ENCODE measurements at regions not wholly inside any gene's neighbourhood (a gene's known extent, or its start where the extent isn't known, plus 50 kb on each side); places are given as distances from the start of the nearest gene placed in this dataset.

DNA sequence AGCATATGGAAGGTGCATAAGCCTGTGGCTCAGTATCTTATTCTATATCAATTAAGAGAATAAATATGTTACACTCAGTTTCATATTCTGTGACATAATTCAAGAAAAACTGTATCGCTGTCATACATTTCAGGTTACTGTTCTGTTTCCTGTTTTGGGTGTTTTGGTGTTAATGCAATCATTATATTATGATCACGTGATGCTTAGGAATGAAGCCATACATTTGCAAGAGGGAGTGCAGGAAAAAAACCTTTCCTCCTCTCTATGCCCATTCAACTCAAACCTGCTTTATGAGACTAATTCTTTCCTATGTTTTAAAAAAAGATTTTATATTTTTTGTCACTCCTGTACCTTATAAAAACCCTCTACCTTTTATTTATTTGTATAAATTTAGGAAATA lies 120.8 kb upstream of the DDX18 start:
- Histone ChIP-seq H3K27me3 (no peaks in the 10 kb centered on the region), H3K27ac (no peak overlapping the region), H3K4me1 (ENCODE audit: low read depth) (no peaks in the 10 kb centered on the region), H3K36me3 (no peaks in the 10 kb centered on the region), H3K4me3 (no peak overlapping the region), H3K9me3 (ENCODE audit: low read depth) (no peaks in the 10 kb centered on the region)
- TF ChIP-seq, protein P1, sequence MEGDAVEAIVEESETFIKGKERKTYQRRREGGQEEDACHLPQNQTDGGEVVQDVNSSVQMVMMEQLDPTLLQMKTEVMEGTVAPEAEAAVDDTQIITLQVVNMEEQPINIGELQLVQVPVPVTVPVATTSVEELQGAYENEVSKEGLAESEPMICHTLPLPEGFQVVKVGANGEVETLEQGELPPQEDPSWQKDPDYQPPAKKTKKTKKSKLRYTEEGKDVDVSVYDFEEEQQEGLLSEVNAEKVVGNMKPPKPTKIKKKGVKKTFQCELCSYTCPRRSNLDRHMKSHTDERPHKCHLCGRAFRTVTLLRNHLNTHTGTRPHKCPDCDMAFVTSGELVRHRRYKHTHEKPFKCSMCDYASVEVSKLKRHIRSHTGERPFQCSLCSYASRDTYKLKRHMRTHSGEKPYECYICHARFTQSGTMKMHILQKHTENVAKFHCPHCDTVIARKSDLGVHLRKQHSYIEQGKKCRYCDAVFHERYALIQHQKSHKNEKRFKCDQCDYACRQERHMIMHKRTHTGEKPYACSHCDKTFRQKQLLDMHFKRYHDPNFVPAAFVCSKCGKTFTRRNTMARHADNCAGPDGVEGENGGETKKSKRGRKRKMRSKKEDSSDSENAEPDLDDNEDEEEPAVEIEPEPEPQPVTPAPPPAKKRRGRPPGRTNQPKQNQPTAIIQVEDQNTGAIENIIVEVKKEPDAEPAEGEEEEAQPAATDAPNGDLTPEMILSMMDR (IDR thresholded peaks at IDR 0.05; ENCODE audit: low read depth, low read length), result no peak
- DNase-seq (ENCODE audit: low read depth in 1 of 2, low spot score in 1 of 2), result no peak

GRCh38 chr2:117698287-117698686 lies 116.2 kb upstream of the DDX18 start:
- no peaks in the 10 kb centered on the region for H3K9me3 ChIP-seq (ENCODE audit: low read depth)
- no peak overlapping the region for H3K4me3 ChIP-seq
- no peak for DNase-seq (ENCODE audit: low read depth in 1 of 2, low spot score in 1 of 2)
- no peak overlapping the region for H3K27ac ChIP-seq
- H3K4me1 ChIP-seq (ENCODE audit: low read depth), result no peaks in the 10 kb centered on the region
- H3K36me3 ChIP-seq, result no peaks in the 10 kb centered on the region
- TF ChIP-seq, protein P1 (IDR thresholded peaks at IDR 0.05; ENCODE audit: low read depth, low read length), result no peak
- no peaks in the 10 kb centered on the region for H3K27me3 ChIP-seq

DNA sequence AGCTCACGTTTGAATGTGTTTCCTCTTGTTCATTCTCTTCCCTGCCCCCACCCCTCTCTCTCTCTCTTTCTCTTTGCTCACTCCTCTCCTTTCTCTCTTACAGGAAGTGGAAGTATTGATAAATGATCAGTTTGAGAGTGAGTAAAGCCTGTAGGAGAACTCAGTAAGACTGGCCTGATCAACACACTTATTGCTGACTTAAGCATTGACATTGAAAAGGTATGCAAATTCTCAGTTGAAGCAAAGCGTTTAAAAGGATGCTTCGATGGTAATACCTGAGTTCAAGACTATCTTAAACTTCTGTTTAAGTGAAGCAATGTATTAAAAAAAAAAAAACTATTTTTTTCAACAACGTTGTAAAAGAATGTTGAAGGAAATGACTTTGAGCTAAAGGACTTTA lies 115.7 kb upstream of the DDX18 start:
- Histone ChIP-seq H3K4me3 (no peak overlapping the region), H3K27ac (no peak overlapping the region)

DNA sequence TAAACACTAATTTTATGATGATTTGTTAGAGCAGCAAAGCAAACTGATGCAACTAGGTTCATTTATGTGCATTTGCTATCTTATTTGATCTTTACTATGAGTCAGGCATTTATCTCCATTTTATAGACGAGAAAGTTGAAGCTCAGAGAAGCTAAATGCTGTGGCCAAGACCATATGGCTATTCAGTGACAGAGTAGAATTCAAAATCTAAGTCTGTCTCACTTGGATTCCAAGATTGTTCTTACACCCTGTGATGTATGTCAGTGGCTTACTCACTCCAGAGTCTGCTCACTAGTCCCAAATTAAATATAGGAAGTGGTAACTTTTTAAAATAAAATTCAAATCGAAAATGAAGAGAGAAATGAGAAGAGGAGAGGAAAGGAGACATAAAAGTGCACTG lies 114.0 kb upstream of the DDX18 start:
- H3K9me3 ChIP-seq (ENCODE audit: low read depth), result no peaks in the 10 kb centered on the region
- H3K27me3 ChIP-seq, result no peaks in the 10 kb centered on the region
- TF ChIP-seq, protein P1 (IDR thresholded peaks at IDR 0.05; ENCODE audit: low read depth, low read length), result no peak
- H3K4me1 ChIP-seq (ENCODE audit: low read depth), result no peaks in the 10 kb centered on the region
- no peak overlapping the region for H3K4me3 ChIP-seq
- no peak for DNase-seq (ENCODE audit: low read depth in 1 of 2, low spot score in 1 of 2)
- no peaks in the 10 kb centered on the region for H3K36me3 ChIP-seq
- no peak overlapping the region for H3K27ac ChIP-seq

More for the DNA sequence above, 115.7 kb upstream of the DDX18 start:
- H3K9me3 ChIP-seq (ENCODE audit: low read depth), result no peaks in the 10 kb centered on the region
- H3K4me1 ChIP-seq (ENCODE audit: low read depth), result no peaks in the 10 kb centered on the region
- DNase-seq (ENCODE audit: low read depth in 1 of 2, low spot score in 1 of 2), result no peak
- TF ChIP-seq, protein P1 (IDR thresholded peaks at IDR 0.05; ENCODE audit: low read depth, low read length), result no peak
- no peaks in the 10 kb centered on the region for H3K36me3 ChIP-seq
- no peaks in the 10 kb centered on the region for H3K27me3 ChIP-seq

GRCh38 chr2:117701365-117701764 lies 113.1 kb upstream of the DDX18 start:
- no peaks in the 10 kb centered on the region for H3K4me1 ChIP-seq (ENCODE audit: low read depth)
- no peak overlapping the region for H3K27ac ChIP-seq
- DNase-seq (ENCODE audit: low read depth in 1 of 2, low spot score in 1 of 2), result no peak
- H3K27me3 ChIP-seq, result no peaks in the 10 kb centered on the region
- TF ChIP-seq, protein P1 (IDR thresholded peaks at IDR 0.05; ENCODE audit: low read depth, low read length), result no peak
- H3K9me3 ChIP-seq (ENCODE audit: low read depth), result no peaks in the 10 kb centered on the region
- no peaks in the 10 kb centered on the region for H3K36me3 ChIP-seq
- no peak overlapping the region for H3K4me3 ChIP-seq

DNA sequence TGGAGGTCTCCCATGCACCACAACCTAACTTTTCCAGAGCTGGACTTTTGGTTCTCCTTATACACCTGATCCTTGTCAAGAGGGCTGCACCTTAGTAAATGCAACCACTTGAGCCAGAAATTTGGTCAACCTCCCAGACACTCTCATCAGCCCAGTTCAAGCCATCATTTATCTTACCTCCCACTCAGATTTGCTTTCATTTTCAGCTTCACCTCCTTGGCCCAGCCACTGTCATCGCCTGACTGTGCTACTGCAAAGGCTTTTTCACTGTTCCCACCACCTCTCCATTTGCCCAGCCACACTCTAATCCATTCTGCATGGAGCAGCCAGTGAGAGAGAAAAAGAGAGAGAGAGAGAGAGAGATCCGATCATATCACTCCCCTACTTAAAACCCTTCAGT lies 112.4 kb upstream of the DDX18 start:
- TF ChIP-seq, protein P1 (IDR thresholded peaks at IDR 0.05; ENCODE audit: low read depth, low read length), result no peak
- Histone ChIP-seq H3K36me3 (no peaks in the 10 kb centered on the region), H3K27ac (no peak overlapping the region), H3K27me3 (no peaks in the 10 kb centered on the region), H3K4me3 (no peak overlapping the region), H3K4me1 (ENCODE audit: low read depth) (no peaks in the 10 kb centered on the region), H3K9me3 (ENCODE audit: low read depth) (no peaks in the 10 kb centered on the region)
- DNase-seq (ENCODE audit: low read depth in 1 of 2, low spot score in 1 of 2), result no peak

Measured in cardiac muscle cell (in vitro differentiated cells and primary cell).